ENCODE measurements at regions not wholly inside any gene's neighbourhood (a gene's known extent, or its start where the extent isn't known, plus 50 kb on each side); places are given as distances from the start of the nearest gene placed in this dataset.
"Not testable (repeated sequence)": the region's sequence is repeated elsewhere in the genome, so short reads cannot be mapped to it uniquely, and the experiment has no call there.

DNA sequence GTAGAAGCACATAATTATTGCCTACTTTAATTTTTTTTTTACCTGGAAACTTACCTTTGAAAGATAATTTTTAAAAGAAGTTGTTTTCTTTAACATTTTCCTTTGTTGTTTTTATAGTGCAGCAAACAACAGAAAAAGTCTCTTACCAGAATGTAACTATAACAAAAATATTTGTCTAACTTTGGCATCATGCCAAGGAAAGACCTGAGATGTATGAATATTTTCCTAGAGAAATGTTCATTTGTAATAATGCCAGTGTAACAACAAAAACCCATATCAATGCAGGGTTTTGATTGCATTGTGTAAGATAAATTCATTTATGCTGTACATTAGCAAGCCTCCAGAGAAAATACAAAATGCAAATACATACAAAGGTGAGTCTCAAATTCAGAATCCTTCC is 775.7 kb downstream of the SI start:
- no peak for FAIRE-seq
- DNase-seq (ENCODE audit: insufficient read length, low spot score) = no peak
- TF ChIP-seq, protein P1, sequence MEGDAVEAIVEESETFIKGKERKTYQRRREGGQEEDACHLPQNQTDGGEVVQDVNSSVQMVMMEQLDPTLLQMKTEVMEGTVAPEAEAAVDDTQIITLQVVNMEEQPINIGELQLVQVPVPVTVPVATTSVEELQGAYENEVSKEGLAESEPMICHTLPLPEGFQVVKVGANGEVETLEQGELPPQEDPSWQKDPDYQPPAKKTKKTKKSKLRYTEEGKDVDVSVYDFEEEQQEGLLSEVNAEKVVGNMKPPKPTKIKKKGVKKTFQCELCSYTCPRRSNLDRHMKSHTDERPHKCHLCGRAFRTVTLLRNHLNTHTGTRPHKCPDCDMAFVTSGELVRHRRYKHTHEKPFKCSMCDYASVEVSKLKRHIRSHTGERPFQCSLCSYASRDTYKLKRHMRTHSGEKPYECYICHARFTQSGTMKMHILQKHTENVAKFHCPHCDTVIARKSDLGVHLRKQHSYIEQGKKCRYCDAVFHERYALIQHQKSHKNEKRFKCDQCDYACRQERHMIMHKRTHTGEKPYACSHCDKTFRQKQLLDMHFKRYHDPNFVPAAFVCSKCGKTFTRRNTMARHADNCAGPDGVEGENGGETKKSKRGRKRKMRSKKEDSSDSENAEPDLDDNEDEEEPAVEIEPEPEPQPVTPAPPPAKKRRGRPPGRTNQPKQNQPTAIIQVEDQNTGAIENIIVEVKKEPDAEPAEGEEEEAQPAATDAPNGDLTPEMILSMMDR (IDR thresholded peaks at IDR 0.05; ENCODE audit: insufficient read depth, missing control alignments) = no peak

DNA sequence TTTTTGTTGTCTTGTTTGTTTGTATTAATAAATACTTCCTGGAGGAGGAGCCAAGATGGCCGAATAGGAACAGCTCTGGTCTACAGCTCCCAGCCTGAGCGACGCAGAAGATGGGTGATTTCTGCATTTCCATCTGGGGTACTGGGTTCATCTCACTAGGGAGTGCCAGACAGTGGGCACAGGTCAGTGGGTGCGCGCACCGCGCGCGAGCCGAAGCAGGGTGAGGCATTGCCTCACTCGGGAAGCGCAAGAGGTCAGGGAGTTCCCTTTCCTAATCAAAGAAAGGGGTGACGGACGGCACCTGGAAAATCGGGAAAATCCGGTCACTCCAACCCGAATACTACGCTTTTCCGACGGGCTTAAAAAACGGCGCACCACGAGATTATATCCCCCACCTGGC is 786.8 kb downstream of the SI start:
- not testable (repeated sequence) for DNase-seq (ENCODE audit: insufficient read length, low spot score); FAIRE-seq

- FAIRE-seq = no peak
- no peak for DNase-seq (ENCODE audit: insufficient read length, low spot score)
- TF ChIP-seq, protein P1 (IDR thresholded peaks at IDR 0.05; ENCODE audit: insufficient read depth, missing control alignments) = no peak
Observed at GRCh38 chr3:164278550-164278949, 799.7 kb downstream of the SI start.

DNA sequence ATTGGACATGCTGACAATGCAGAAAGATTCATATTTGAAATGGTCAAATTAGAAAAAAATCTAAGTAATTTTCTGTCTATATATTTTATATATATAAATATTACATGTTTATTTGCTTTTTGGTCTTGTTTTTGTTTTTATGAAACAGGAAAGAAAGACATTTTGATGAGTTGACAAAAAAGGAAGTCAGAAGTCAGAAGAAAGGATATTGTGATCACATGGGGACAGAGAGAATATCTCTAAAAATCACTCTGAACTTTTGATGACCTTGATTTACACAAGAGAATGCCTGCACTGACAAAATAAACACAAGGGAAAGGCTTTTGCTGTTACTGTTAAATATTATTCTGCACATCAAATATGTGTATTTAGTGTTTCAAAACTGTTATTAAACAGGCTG is 811.2 kb downstream of the SI start:
- no peak for DNase-seq (ENCODE audit: insufficient read length, low spot score)
- no peak for FAIRE-seq
- TF ChIP-seq, protein P1 (IDR thresholded peaks at IDR 0.05; ENCODE audit: insufficient read depth, missing control alignments) = no peak

DNA sequence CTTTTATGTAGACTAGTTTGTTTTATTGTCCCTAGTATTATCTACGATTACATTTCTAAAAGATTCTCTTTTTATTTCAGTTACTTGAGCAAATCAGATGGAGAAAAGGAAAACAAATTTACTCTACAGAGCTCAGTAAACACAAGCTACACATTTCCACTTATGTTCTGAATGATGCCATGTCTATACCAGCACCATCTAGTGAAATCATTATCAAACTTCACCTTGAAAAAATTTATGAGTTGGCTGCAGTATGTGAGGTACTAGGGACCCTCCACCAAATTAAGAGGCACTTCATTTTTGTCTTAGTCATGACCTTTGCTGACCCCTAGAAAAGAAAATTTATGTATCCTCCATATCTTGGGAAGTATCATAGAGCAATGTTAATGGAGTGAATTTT is 827.4 kb downstream of the SI start:
- FAIRE-seq = no peak
- DNase-seq (ENCODE audit: insufficient read length, low spot score) = no peak
- TF ChIP-seq, protein P1 (IDR thresholded peaks at IDR 0.05; ENCODE audit: insufficient read depth, missing control alignments) = no peak

- FAIRE-seq = no peak
- TF ChIP-seq, protein P1 (IDR thresholded peaks at IDR 0.05; ENCODE audit: insufficient read depth, missing control alignments) = no peak
- no peak for DNase-seq (ENCODE audit: insufficient read length, low spot score)
Observed at GRCh38 chr3:164236851-164237250, 841.4 kb downstream of the SI start.

GRCh38 chr3:164235289-164236028 is 842.8 kb downstream of the SI start:
- TF ChIP-seq, protein P1 (IDR thresholded peaks at IDR 0.05; ENCODE audit: insufficient read depth, missing control alignments) = no peak
- DNase-seq (ENCODE audit: insufficient read length, low spot score) (no peak), FAIRE-seq (no peak)
